Natural killer cell (primary cell): ENCODE measurements at regions not wholly inside any gene's neighbourhood (a gene's known extent, or its start where the extent isn't known, plus 50 kb on each side); places are given as distances from the start of the nearest gene placed in this dataset.

ENCODE experiments used
- ATAC-seq, 3 donors: fragments of 150-1000 bp in 2 of 3; fragments of 200-7000 bp in 1 of 3; cut with Tn5 transposase; 1 replicate in 1 of 3; 2 replicates in 2 of 3; pipeline ENCODE4 v1.10.0; 2021; ENCODE audit warnings: mild to moderate bottlenecking in 2 of 3, moderate library complexity in 2 of 3
- DNase-seq, 2 donors: peaks; one replicate each; pipeline versions ENCODE4 v3.0.0 to v3.0.0-alpha.2; 2013 to 2021; ENCODE audit warnings: mixed read lengths in 1 of 2
- H3K27ac ChIP-seq: one replicate; pipeline ENCODE4 v1.5.1; 2013; ENCODE audit warnings: mild to moderate bottlenecking, low read length
- H3K27me3 ChIP-seq: one replicate; pipeline ENCODE4 v1.6.1; 2013; ENCODE audit warnings: low read length; ENCODE audit not compliant: control insufficient read depth, insufficient read depth
- H3K36me3 ChIP-seq: one replicate; pipeline ENCODE4 v1.6.1; 2013; ENCODE audit warnings: low read length; ENCODE audit not compliant: control insufficient read depth, insufficient read depth
- H3K4me1 ChIP-seq: one replicate; pipeline ENCODE4 v1.6.1; 2013; ENCODE audit warnings: low read length; ENCODE audit not compliant: control insufficient read depth, insufficient read depth
- H3K4me3 ChIP-seq: one replicate; pipeline ENCODE4 v1.5.1; 2013; ENCODE audit warnings: low read length
- H3K9me3 ChIP-seq: one replicate; pipeline ENCODE4 v1.6.1; 2013; ENCODE audit warnings: low read length; ENCODE audit not compliant: control insufficient read depth, insufficient read depth
- H3K27ac Mint-ChIP-seq, 2 donors: one replicate each; pipeline ENCODE4 v1.8.0; 2022; ENCODE audit warnings: mild to moderate bottlenecking in 2 of 2, mixed read lengths in 2 of 2, moderate library complexity in 1 of 2
- H3K27me3 Mint-ChIP-seq, 2 donors: one replicate each; pipeline ENCODE4 v1.8.0; 2022; ENCODE audit warnings: low read depth in 2 of 2, mixed read lengths in 2 of 2
- H3K36me3 Mint-ChIP-seq: one replicate; pipeline ENCODE4 v1.8.0; 2022; ENCODE audit warnings: mixed read lengths
- H3K4me1 Mint-ChIP-seq, 2 donors: one replicate each; pipeline ENCODE4 v1.8.0; 2022; ENCODE audit warnings: mixed read lengths in 2 of 2
- H3K4me3 Mint-ChIP-seq: one replicate; pipeline ENCODE4 v1.8.0; 2022; ENCODE audit warnings: mild to moderate bottlenecking, moderate library complexity, mixed read lengths
- H3K9me3 Mint-ChIP-seq, 2 donors: one replicate each; pipeline ENCODE4 v1.8.0; 2022; ENCODE audit warnings: mixed read lengths in 2 of 2
- WGBS: methylation state at CpG from one replicate; pipeline ENCODE4 v1.1.7; 2013; ENCODE audit warnings: missing lambda C conversion rate; ENCODE audit not compliant: insufficient coverage; 5-methylcytosine and 5-hydroxymethylcytosine counted together
- intact Hi-C: fragments of 100-400 bp; cut with micrococcal nuclease; formaldehyde crosslinking; loops from one replicate; pipeline ENCODE4 v1.14.2; 2022
- TF ChIP-seq, protein P1 (sequence below): fragments of 200-600 bp; IDR thresholded peaks from one replicate; pipeline ENCODE4 v1.8.0; 2022; ENCODE audit warnings: antibody characterized with exemption

GRCh38 chr13:23086968-23087623 lies 93.7 kb upstream of the SGCG start:
- ATAC-seq: no peak
- no peaks in the 10 kb centered on the region for H3K9me3 ChIP-seq
- no peaks in the 10 kb centered on the region for H3K27me3 ChIP-seq
- Mint-ChIP-seq H3K27me3 (no peaks in the 10 kb centered on the region), H3K4me3 (no peak overlapping the region), H3K4me1 (no peaks in the 10 kb centered on the region), H3K9me3 (peaks cover 2 to 3% of the 10 kb centered on the region in 2 donors), H3K36me3 (no peaks in the 10 kb centered on the region), H3K27ac (no peak overlapping the region)
- TF ChIP-seq, protein P1, sequence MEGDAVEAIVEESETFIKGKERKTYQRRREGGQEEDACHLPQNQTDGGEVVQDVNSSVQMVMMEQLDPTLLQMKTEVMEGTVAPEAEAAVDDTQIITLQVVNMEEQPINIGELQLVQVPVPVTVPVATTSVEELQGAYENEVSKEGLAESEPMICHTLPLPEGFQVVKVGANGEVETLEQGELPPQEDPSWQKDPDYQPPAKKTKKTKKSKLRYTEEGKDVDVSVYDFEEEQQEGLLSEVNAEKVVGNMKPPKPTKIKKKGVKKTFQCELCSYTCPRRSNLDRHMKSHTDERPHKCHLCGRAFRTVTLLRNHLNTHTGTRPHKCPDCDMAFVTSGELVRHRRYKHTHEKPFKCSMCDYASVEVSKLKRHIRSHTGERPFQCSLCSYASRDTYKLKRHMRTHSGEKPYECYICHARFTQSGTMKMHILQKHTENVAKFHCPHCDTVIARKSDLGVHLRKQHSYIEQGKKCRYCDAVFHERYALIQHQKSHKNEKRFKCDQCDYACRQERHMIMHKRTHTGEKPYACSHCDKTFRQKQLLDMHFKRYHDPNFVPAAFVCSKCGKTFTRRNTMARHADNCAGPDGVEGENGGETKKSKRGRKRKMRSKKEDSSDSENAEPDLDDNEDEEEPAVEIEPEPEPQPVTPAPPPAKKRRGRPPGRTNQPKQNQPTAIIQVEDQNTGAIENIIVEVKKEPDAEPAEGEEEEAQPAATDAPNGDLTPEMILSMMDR: no peak
- H3K27ac ChIP-seq: no peak overlapping the region
- no peaks in the 10 kb centered on the region for H3K36me3 ChIP-seq
- intact Hi-C loops: no loop called here
- no peaks in the 10 kb centered on the region for H3K4me1 ChIP-seq
- no peak for DNase-seq
- 75% methylated on average over 1 of the region's 2 CpGs for WGBS
- H3K4me3 ChIP-seq: no peak overlapping the region

DNA sequence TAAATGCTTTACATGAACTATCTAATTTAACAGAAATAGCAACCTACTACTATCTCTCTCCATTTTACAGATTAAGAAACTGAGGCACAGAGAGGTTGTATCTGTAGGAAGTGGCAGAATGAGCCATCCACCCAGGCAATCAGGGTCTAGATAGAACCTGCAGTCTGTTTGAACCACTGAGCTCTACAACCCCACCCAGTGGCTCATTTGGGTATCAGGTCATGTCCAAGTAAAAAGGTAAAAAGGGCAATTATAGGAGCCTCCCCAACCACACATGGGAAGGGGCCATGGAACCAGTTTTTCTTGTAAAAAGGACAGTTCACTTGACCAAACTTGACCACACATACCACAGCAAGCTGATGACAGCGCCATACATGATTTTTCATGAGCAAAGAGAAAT lies 92.9 kb upstream of the SGCG start:
- Mint-ChIP-seq H3K27me3 (no peaks in the 10 kb centered on the region), H3K9me3 (peaks cover 2 to 3% of the 10 kb centered on the region in 2 donors), H3K4me3 (no peak overlapping the region), H3K36me3 (no peaks in the 10 kb centered on the region), H3K27ac (no peak overlapping the region), H3K4me1 (no peaks in the 10 kb centered on the region)
- H3K36me3 ChIP-seq: no peaks in the 10 kb centered on the region
- H3K4me3 ChIP-seq: no peak overlapping the region
- no peaks in the 10 kb centered on the region for H3K4me1 ChIP-seq
- intact Hi-C loops: no loop called here
- WGBS: no CpG with 5 or more reads among the region's 1 CpG
- no peaks in the 10 kb centered on the region for H3K27me3 ChIP-seq
- ATAC-seq (no peak), DNase-seq (peak in 1 of 2 donors; percentile 10)
- TF ChIP-seq, protein P1: no peak
- H3K27ac ChIP-seq: no peak overlapping the region
- H3K9me3 ChIP-seq: no peaks in the 10 kb centered on the region

DNA sequence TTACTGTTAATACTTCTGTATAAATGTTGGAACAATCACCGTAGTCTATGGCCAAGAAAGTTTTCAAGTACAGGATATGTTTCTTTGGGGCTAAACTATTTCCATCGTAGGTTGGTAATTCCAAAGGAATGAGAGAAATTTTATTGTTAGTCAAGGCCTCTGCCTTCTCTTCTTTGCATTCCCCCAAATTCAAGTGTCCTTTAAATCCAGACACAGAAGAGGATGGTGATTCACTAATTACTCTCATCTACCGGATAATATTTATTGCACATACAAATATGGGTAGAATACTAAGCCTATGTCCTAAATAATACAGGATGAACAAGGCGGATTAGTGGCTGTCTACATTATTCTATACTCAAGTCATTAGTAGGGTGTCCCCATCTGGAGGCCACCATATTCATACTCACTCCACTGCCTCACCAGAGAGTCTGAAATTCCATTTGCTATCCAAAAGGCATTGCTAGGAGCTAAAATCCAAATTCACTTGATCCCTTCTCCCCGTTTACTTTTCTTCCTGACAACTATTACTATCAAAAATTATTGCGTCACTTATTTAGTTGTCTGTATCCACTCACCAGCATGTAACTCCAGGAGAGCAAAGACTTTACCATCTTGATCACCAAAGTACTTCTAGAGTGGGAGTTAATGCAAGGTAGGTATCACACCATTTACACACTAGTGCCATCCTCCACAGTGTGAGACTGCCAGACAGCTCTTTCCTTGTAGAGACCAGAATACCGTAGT lies 82.4 kb upstream of the SGCG start:
- Histone ChIP-seq H3K4me1 (no peaks in the 10 kb centered on the region), H3K36me3 (no peaks in the 10 kb centered on the region), H3K27me3 (no peaks in the 10 kb centered on the region), H3K4me3 (no peak overlapping the region), H3K9me3 (no peaks in the 10 kb centered on the region), H3K27ac (no peak overlapping the region)
- 93% methylated on average over 5 of the region's 7 CpGs for WGBS
- DNase-seq (no peak), ATAC-seq (no peak)
- no peak overlapping the region for H3K27ac Mint-ChIP-seq
- intact Hi-C loops: no loop called here
- H3K4me1 Mint-ChIP-seq: no peaks in the 10 kb centered on the region
- no peaks in the 10 kb centered on the region for H3K27me3 Mint-ChIP-seq
- TF ChIP-seq, protein P1: no peak
- no peak overlapping the region for H3K4me3 Mint-ChIP-seq
- no peaks in the 10 kb centered on the region for H3K36me3 Mint-ChIP-seq
- peaks cover 0 to 6% of the 10 kb centered on the region in 2 donors for H3K9me3 Mint-ChIP-seq
